HL-60/S4 treated with phorbol 12-myristate 13-acetate at 8.2 ng/mL for 4 days and 3 days (cell line): ENCODE measurements at regions not wholly inside any gene's neighbourhood (a gene's known extent, or its start where the extent isn't known, plus 50 kb on each side); places are given as distances from the start of the nearest gene placed in this dataset.
"Not testable (repeated sequence)": the region's sequence is repeated elsewhere in the genome, so short reads cannot be mapped to it uniquely, and the experiment has no call there.

Experiments used
- in situ Hi-C: fragments of 300-500 bp; cut with MboI; formaldehyde crosslinking; loops from 2 replicates; pipeline ENCODE4 v1.15.0; 2022; ENCODE audit warnings: low sequenced_read_pairs

DNA sequence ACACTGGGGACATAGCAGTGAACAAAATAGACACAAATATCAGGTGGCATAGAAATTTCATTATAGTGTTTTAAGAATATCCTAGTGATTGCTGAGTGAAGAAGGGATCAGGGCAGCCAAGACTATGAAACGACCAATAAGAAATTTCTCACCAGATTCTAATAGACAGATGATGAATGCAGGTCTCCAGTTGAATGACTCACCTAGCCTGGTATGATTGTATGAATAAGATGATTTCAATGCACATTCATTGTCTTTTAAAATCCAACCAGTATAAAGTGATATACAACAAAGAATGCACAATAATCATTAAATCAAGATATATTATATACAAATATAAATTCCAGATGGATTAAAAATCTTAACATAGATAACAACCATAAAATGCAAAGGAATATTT is 124.5 kb upstream of the TENT5A start:
- in situ Hi-C loops, result no loop called here

DNA sequence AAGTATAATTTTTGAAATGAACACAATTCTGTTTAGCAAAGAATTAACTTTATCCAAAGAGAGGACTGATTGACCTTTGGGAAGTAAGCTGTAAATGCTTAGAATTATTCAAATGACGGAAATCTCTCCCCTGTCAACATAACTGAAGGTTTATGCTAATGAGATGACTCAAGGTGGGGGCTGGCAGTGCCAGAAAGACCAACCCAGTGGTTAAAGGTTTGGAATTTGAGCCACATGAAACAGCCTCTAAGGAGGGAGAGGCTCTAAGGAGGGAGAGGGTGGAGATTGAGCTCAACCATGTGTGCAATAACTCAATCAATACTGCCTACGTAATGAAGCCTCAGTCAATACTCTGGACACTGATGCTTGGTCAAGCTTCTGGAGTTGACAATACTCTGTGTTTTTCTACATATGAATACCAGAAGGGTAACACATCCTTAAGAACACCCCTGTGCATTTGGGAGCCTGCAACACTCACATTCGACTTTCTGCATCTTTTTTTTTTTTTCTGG is 123.4 kb upstream of the TENT5A start:
- in situ Hi-C loops, result no loop called here

DNA sequence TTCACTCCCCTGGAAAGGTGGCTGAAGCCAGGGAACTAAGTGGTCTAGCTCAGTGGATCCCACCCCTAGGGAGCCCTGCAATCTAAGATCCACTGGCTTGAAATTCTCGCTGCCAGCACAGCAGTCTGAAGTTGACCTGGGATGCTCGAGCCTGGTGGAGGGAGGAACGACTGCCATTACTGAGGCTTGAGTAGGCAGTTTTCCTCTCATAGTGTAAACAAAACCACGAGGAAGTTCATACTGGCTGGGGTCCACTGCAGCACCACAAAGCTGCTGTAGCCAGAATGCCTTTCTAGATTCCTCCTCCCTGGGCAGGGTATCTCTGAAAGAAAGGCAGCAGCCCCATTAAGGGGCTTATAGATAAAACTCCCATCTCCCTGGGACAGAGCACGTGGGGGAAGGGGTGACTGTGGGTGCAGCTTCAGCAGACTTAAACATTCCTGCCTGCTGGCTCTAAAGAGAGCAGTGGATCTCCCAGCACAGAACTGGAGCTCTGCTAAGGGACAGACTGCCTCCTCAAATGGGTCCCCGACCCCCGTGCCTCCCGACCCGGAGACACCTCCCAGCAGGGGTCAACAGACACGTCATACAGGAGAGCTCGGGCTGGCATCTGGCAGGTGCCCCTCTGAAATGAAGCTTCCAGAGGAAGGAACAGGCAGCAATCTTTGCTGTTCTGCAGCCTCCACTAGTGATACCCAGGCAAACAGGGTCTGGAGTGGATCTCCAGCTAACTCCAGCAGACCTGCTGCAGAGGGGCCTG is 117.4 kb upstream of the TENT5A start:
- in situ Hi-C loops, result not testable (repeated sequence)

DNA sequence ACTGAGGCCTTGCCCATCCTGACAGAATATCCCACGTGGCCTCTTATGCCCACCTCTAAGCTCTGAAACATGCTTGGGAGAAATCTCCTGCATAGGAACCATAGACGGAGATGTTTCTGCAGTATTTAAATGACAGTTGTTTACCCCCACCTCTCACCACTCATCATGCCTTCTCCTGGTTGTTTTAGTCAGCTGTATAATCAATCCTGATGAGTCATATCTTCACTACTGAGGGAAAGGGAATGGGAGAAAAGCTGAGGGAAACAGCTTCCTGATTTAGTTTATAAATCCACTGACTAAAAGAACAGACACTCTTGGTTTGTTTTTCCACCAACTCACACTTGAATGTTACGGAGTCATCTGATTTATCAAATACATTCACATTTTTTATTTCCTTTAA is 113.2 kb upstream of the TENT5A start:
- in situ Hi-C loops, result no loop called here

DNA sequence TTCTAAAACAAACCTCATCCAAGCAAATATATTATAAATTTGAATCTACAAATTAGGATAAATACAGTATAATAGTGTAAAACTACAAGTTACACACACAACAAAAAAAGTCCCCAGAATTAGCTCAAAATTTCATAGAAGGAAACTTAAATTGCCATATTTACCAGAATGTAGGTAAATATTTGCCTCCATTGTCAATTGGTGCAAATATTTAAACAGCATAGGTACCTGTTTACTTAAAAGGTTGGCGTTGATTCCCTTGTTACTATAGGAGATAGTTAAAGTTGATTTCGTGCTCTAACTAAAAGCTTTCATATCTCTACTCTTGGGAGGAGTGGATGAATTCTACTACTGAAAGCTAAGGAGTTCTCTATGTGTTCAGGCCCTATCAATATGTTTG is 111.6 kb upstream of the TENT5A start:
- in situ Hi-C loops, result no loop called here

DNA sequence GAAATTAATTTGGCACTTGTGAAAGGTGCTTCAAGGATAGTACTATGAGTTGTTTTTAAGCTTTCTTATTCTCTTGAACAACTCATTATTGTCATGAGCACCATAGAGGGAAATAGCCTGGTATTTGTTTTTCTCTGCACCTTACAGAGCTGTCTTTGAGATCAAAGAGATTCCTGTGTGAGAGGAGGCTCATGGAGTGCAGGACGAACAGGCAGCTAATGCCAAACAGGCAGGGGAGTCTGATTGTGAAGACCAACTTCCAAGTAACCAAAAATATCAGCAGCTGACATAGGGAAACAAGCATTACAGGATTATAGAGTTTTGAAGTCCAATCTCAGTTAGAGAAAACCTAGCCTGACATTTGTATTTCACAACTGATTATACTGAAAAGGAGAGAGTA is 110.6 kb upstream of the TENT5A start:
- in situ Hi-C loops, result no loop called here

DNA sequence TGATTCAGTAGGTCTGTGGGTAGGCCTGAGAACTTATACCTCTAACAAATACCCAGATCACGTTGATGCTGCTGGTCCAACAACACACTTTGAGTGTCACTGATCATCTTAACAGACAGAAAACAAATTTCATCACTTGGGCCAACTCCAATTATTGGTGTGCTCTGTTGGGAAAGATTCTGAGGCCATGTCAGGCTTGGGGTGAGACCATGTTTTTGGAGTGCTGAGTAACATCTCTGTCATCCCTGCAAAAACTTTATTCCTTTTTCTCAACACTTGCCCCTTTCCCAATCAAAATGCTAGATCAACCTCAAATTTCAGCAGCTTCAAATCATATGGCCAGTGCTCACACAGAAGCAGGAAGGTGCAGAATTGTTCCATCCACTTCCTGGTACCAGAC is 108.8 kb upstream of the TENT5A start:
- in situ Hi-C loops, result no loop called here

DNA sequence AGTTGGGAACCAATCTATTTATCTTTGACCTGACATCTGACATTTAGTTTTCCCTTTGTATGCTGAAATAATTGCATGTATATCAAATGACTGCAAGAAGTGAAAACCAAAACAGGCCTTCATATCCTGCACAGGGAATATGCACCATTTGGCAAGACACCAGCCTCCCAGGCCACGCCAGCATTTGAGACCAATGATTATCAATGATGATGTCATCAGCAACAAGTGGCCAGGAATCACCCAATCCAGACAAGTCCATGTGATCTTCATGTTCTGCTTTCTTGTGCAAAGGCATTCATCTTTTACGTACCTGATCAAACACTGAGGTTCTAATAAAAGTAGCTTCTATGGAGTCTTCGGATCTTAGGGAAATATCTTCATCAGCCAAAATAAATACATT is 107.4 kb upstream of the TENT5A start:
- in situ Hi-C loops, result no loop called here

DNA sequence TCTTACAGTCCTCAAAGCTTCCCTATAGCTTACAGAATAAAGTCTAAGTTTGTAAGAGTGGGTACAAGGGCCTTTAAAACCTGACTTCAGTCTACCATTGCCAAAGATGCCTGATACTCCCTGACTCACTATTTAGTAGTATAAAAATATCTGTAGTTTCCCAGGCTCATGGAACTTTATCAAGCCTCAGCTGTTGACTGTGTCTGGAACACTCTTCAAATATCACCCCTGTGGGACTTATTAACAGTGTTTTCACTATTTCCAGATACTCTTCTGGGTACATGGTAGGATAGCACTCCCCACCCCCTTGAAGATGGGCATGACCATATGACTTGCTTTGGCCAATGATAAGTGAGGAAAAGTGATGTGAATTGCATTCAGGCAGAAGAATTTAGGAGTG is 105.3 kb upstream of the TENT5A start:
- in situ Hi-C loops, result no loop called here

DNA sequence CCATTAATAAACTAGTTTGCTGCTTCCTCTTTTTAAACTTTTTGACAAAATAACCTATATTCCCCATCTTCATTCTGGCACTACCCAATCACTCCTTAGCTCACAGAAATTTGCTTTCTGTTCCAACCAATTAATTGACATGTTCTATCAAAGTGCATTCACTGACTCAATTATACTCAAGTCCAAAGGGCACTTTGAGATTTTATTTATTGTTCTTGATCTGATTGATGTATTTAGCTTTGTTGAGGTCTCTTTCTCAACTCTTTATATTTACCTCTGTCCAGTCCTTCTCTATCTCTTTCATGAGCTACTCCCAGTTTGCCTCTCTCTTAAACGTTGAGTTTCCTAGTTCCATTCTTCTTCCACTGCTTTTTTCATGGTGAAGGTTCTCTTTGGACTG is 104.4 kb upstream of the TENT5A start:
- in situ Hi-C loops, result no loop called here

DNA sequence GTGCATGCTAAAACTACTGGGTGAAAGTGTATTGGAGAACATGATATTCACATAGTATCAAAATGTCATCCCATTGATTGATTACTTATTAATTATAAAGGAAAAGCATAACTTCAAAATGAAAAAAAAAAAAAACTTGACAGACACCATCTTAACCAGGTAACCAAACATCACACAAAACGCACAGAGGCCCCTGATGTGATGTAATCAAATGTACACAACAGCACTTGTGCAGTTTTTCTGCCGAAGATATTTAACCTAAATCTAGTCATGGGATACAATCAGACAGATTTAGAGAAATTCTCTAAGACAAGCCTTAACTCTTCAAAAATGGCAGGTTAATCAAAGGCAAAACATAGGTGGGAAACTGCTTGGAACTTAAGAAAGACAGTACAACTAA is 102.0 kb upstream of the TENT5A start:
- in situ Hi-C loops, result no loop called here

DNA sequence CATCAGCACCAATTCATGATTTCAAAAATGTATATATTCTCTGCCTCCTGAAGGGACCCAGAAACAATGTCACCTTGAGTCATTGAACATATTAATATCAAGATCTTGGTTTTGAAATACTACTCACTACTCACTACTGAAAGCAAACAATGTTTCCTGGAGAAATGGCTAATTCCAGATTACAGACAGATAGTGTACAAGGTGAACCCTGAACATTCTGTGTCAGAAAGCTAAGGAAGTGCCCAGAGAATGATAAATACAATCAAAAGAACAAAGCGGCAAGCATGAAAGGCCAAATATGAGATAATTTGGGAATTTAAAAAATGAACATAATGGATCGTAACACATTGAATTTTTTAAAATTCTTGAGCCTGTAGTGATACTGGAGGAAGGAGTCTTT is 101.5 kb upstream of the TENT5A start:
- in situ Hi-C loops, result no loop called here

DNA sequence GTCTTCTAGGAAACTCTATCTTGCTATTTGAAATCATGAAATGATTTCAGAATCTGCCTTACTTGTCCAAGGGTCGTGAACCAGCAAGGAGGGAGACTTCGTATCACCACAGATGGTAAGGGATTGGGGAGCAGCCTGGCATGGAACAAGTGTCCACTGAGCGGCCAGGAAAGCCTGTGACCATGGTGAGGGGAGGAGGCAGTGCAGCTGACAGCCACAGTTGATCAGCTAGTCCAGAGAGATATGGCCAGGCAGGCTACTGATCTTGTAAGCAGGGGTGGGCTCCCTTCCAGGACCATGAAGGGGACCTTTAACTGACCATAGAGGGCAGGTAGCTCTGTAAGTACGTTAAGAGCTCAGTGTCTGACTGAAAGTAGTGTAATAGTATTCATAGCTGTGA is 96.8 kb upstream of the TENT5A start:
- in situ Hi-C loops, result no loop called here

DNA sequence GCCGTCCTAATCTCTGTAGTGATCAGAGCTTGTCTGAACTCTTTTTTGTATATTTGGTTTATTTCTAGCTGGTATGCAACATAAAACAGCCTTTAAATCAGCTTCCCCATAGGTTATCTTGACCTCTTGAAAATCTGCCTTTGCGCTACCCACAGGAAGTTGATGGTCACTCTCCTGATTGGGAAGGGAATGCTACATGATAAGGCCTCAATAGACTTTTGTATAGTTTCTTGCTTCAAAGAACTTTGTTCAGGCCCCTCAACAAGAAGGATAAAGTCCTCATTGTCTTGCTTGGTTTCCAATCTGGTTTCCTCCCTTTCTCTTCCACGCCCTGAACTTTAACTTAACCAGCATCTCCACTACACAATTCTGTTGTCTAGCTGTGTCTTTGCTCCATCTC is 95.4 kb upstream of the TENT5A start:
- in situ Hi-C loops, result no loop called here

DNA sequence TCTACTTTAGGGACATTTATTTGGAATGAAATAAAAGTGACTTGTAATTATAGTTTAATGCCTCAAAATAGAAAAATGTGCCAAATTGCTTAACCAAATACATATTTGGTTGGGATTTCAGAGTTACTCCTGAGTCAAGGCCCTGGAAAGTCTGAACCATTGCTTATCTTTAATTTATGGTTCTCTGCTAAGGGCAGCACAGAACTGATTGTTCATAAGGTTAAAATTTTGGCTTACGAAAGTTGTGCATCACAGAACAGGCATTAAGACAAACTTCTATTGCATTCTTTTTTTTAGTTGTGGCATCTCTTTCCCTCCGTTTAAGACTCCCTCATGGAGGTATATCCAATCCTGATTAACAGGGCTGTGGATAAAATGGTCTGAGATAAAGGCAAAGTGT is 92.2 kb upstream of the TENT5A start:
- in situ Hi-C loops, result no loop called here

DNA sequence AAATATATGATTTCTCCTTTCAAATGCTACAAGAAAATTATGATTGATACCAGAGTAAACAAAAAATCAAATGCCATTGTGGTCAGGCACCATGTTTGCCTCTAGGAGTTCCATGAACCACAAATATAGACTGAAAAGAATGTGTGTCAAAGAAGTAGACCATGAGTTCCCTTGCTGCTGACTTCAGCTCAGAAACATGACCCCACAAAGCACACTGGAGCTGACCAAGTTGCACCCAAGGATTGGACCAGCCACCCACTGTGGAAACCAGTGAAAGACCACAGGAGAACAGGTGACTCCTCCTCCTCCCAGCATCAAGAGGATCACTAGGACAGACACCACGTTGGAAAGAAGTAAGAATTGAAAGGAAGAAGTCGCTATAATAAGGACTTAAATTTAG is 90.8 kb upstream of the TENT5A start:
- in situ Hi-C loops, result no loop called here

DNA sequence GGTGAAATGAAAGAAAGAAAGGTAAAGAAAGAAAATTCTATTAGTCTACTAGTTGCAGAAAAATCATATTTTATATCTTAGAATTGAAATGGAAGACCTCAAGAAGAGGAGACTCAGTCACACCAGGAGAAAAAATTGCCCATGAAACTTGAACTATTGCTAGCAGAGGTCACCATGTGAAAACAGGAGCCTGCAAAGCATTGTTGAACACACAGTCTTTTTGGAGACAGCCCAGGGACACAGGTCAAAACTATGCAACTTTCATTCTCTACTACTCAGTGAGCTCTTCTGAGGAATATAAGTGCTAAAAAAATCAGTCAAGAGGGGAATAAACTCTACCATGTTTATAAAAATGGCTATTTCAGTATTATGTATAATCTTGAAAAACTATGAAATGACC is 89.8 kb upstream of the TENT5A start:
- in situ Hi-C loops, result no loop called here

DNA sequence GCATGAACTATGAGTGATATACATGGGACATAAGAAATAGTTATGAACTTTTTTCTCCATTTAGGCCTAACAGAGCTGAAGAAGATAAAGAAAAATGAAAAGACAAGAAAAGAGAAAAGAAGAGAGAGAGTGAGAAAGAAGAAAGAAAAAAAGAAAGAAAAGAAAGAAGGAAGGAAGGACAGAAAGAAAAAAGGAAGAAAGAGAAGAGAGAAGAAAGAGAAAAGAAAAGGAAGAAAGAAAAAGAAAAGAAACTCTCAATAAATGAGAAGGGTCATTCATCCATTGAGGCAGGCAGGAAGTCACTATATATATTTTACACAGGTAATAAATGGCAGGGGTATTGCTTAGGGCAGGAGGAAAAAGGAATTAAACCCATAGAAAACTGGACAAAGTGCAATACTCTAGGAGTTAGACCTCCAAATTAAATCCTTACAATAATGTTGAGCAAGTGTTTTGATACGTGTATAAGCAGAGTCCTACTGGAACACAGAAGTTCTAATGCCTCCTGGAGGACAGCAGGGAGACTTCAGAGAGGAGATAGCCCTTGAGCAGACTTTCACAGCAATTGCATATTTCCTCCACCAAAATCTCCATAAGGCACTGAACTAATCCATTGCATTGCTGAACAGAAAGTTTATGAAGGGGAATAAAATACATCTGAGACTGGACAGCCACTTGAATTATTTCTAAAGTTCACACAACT is 86.4 kb upstream of the TENT5A start:
- in situ Hi-C loops, result no loop called here

DNA sequence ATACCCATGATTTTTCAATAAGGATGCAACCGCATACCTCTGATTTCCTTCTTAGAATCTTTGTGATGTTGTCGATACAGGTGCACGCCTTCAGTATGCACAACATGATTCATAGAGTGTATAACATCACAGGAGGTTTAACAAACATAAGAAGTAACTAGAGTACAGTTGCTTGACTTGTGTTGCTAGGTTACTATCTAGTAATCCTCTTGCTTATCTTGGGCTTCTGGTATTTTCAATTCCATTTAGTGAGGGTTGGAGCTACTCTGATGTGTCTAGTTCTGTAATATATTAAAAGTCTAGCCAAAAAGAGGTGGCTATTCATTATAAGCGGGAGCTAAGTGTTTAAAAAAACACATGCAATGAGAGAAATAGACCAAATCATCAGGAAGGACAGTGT is 85.5 kb upstream of the TENT5A start:
- in situ Hi-C loops, result no loop called here

DNA sequence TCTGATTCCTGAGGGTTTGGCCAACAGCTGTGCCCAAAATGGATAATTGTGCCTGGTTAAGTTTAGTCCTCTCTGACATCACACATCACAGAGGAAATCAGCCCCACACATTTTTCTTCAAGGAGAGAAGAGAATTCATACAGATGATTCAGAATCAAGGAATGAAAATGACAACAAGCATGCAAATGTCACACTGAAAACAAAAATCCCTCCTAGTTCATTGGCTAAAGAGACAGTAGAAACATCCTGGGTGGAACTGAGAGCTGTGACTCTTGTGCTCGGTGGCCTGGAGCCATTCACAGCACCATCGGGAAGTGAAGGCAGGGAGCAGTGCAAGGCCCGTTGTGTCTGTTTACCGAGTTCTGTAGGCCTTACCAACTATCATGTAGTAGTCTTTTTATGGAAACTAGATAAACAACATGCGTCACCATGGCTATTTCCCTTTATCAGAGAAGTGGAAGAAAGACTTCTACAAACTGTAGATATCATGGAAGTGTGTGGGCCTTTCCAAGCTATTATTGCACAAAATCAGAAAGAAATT is 81.7 kb upstream of the TENT5A start:
- in situ Hi-C loops, result no loop called here

DNA sequence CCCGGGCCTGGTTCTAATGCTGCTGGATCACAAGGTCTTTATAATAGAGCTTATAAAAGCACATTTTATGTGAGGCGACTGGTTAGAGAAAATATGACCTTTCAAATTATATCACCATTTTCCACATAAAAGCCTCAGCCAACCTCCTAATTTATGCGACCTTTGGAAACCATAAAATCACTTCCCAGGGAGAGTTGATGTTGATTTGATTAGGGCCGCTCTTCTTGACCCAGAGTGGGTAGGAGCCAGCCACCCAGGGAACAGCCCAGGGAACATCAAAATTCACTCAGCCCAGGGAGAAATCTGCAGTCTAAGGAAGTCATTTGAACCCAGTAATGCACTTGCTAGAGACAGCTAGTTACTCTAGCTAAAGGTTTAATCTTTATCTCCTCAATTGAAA is 79.8 kb upstream of the TENT5A start:
- in situ Hi-C loops, result no loop called here

DNA sequence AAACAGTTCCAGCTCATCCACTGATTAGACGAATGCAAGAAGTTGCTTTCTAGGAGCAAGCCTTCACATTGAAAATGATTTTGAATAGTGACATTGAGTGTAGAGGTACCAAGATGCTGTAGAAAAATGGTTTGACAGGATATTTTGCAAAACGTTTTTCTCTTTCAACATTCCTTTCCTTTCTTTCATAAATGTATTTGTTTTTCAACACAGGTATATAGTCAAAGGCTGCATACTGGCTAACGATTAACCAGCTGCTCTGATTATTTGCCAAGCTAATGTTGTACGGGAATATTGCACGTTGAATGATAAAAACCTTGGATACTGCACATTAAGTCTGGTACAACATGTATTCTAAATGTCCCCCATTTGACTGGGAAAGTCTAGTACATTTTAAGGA is 78.8 kb upstream of the TENT5A start:
- in situ Hi-C loops, result no loop called here
